ENCODE measurements at regions not wholly inside any gene's neighbourhood (a gene's known extent, or its start where the extent isn't known, plus 50 kb on each side); places are given as distances from the start of the nearest gene placed in this dataset.
"Not testable (repeated sequence)": the region's sequence is repeated elsewhere in the genome, so short reads cannot be mapped to it uniquely, and the experiment has no call there.

GRCh38 chr6:139728876-139729427, 354.5 kb upstream of the CITED2 start:
- H3K36me3 ChIP-seq (ENCODE audit: control insufficient read depth in 1 of 2, insufficient read depth in 2 of 2, low read depth in 1 of 2, low read length in 2 of 2): no peaks in the 10 kb centered on the region
- 93% methylated on average over 4 of the region's 5 CpGs for WGBS
- H2AK5ac ChIP-seq (ENCODE audit: low read length, severe bottlenecking): no peak overlapping the region

GRCh38 chr6:139726272-139726671, 351.8 kb upstream of the CITED2 start:
- not testable (repeated sequence) for H3K79me1 ChIP-seq (replicated peaks; ENCODE audit: low read length, poor library complexity, severe bottlenecking); H3K36me3 ChIP-seq (ENCODE audit: control insufficient read depth in 1 of 2, insufficient read depth in 2 of 2, low read depth in 1 of 2, low read length in 2 of 2)
- over 99% methylated on average over 12 of the region's 23 CpGs for WGBS

More at GRCh38 chr6:139728876-139729427, 354.5 kb upstream of the CITED2 start:
- Histone ChIP-seq H2BK12ac (ENCODE audit: low read length in 2 of 2) (no peak overlapping the region), H3K27me3 (ENCODE audit: control insufficient read depth in 1 of 2, insufficient read depth in 1 of 2, low read length in 2 of 2) (no peaks in the 10 kb centered on the region), H3K18ac (ENCODE audit: low read depth in 1 of 2, low read length in 2 of 2) (no peak overlapping the region), H3K9me3 (ENCODE audit: control insufficient read depth, low read length) (no peaks in the 10 kb centered on the region), H4K91ac (ENCODE audit: low read length) (no peak overlapping the region), H3K4me2 (ENCODE audit: low read length, poor library complexity, severe bottlenecking) (no peak overlapping the region), H3K14ac (ENCODE audit: low read length in 2 of 2) (no peak overlapping the region), H3K23ac (ENCODE audit: low read length in 2 of 2) (no peak overlapping the region), H3K4me1 (ENCODE audit: control insufficient read depth, insufficient read depth, low read depth, low read length) (peaks cover 3% of the 10 kb centered on the region), H2BK5ac (ENCODE audit: low read depth, low read length, poor library complexity, severe bottlenecking) (no peak overlapping the region), H2BK15ac (ENCODE audit: low read depth, poor library complexity, severe bottlenecking) (no peak overlapping the region), H2AFZ (ENCODE audit: low read depth, low read length) (no peak overlapping the region), H4K8ac (ENCODE audit: low read length) (no peak overlapping the region), H3K4me3 (ENCODE audit: insufficient read depth in 1 of 2, low read depth in 1 of 2, low read length in 2 of 2) (no peak overlapping the region), H3K27ac (ENCODE audit: low read length, poor library complexity, severe bottlenecking) (no peak overlapping the region), H3K9ac (ENCODE audit: low read length) (no peak overlapping the region), H3K79me1 (replicated peaks; ENCODE audit: low read length, poor library complexity, severe bottlenecking) (no peaks in the 10 kb centered on the region), H3K4ac (ENCODE audit: low read depth in 1 of 2, low read length in 2 of 2) (no peak overlapping the region), H2BK120ac (ENCODE audit: low read depth, low read length) (no peak overlapping the region)
- no peak for DNase-seq

GRCh38 chr6:139722530-139722929, 348.1 kb upstream of the CITED2 start:
- no peak overlapping the region for H3K14ac ChIP-seq (ENCODE audit: low read length in 2 of 2)
- H3K4me1 ChIP-seq (ENCODE audit: control insufficient read depth, insufficient read depth, low read depth, low read length): no peaks in the 10 kb centered on the region
- H2BK15ac ChIP-seq (ENCODE audit: low read depth, poor library complexity, severe bottlenecking): no peak overlapping the region
- H4K8ac ChIP-seq (ENCODE audit: low read length): no peak overlapping the region
- H3K9ac ChIP-seq (ENCODE audit: low read length): no peak overlapping the region
- H3K36me3 ChIP-seq (ENCODE audit: control insufficient read depth in 1 of 2, insufficient read depth in 2 of 2, low read depth in 1 of 2, low read length in 2 of 2): no peaks in the 10 kb centered on the region
- 100% methylated on average over 1 of the region's 3 CpGs for WGBS
- no peak overlapping the region for H2BK5ac ChIP-seq (ENCODE audit: low read depth, low read length, poor library complexity, severe bottlenecking)
- no peaks in the 10 kb centered on the region for H3K27me3 ChIP-seq (ENCODE audit: control insufficient read depth in 1 of 2, insufficient read depth in 1 of 2, low read length in 2 of 2)
- H3K4me3 ChIP-seq (ENCODE audit: insufficient read depth in 1 of 2, low read depth in 1 of 2, low read length in 2 of 2): no peak overlapping the region
- no peak overlapping the region for H2AFZ ChIP-seq (ENCODE audit: low read depth, low read length)
- H3K4ac ChIP-seq (ENCODE audit: low read depth in 1 of 2, low read length in 2 of 2): no peak overlapping the region
- H3K4me2 ChIP-seq (ENCODE audit: low read length, poor library complexity, severe bottlenecking): no peak overlapping the region
- no peak overlapping the region for H2AK5ac ChIP-seq (ENCODE audit: low read length, severe bottlenecking)
- no peak overlapping the region for H2BK120ac ChIP-seq (ENCODE audit: low read depth, low read length)
- H2BK12ac ChIP-seq (ENCODE audit: low read length in 2 of 2): no peak overlapping the region
- H3K23ac ChIP-seq (ENCODE audit: low read length in 2 of 2): no peak overlapping the region
- no peaks in the 10 kb centered on the region for H3K79me1 ChIP-seq (replicated peaks; ENCODE audit: low read length, poor library complexity, severe bottlenecking)
- no peak overlapping the region for H4K91ac ChIP-seq (ENCODE audit: low read length)
- H3K27ac ChIP-seq (ENCODE audit: low read length, poor library complexity, severe bottlenecking): no peak overlapping the region
- no peaks in the 10 kb centered on the region for H3K9me3 ChIP-seq (ENCODE audit: control insufficient read depth, low read length)
- no peak for DNase-seq
- no peak overlapping the region for H3K18ac ChIP-seq (ENCODE audit: low read depth in 1 of 2, low read length in 2 of 2)

More at GRCh38 chr6:139726272-139726671, 351.8 kb upstream of the CITED2 start:
- not testable (repeated sequence) for H3K4ac ChIP-seq (ENCODE audit: low read depth in 1 of 2, low read length in 2 of 2); H3K4me2 ChIP-seq (ENCODE audit: low read length, poor library complexity, severe bottlenecking); DNase-seq; H3K4me3 ChIP-seq (ENCODE audit: insufficient read depth in 1 of 2, low read depth in 1 of 2, low read length in 2 of 2); H3K9ac ChIP-seq (ENCODE audit: low read length); H2BK5ac ChIP-seq (ENCODE audit: low read depth, low read length, poor library complexity, severe bottlenecking); H2AFZ ChIP-seq (ENCODE audit: low read depth, low read length); H3K27ac ChIP-seq (ENCODE audit: low read length, poor library complexity, severe bottlenecking); H3K23ac ChIP-seq (ENCODE audit: low read length in 2 of 2); H3K18ac ChIP-seq (ENCODE audit: low read depth in 1 of 2, low read length in 2 of 2); H2BK12ac ChIP-seq (ENCODE audit: low read length in 2 of 2); H3K9me3 ChIP-seq (ENCODE audit: control insufficient read depth, low read length); H3K4me1 ChIP-seq (ENCODE audit: control insufficient read depth, insufficient read depth, low read depth, low read length); H2AK5ac ChIP-seq (ENCODE audit: low read length, severe bottlenecking); H4K91ac ChIP-seq (ENCODE audit: low read length); H2BK15ac ChIP-seq (ENCODE audit: low read depth, poor library complexity, severe bottlenecking); H3K14ac ChIP-seq (ENCODE audit: low read length in 2 of 2); H2BK120ac ChIP-seq (ENCODE audit: low read depth, low read length); H3K27me3 ChIP-seq (ENCODE audit: control insufficient read depth in 1 of 2, insufficient read depth in 1 of 2, low read length in 2 of 2); H4K8ac ChIP-seq (ENCODE audit: low read length)

- Histone ChIP-seq H3K4me3 (ENCODE audit: insufficient read depth in 1 of 2, low read depth in 1 of 2, low read length in 2 of 2) (no peak overlapping the region), H2AK5ac (ENCODE audit: low read length, severe bottlenecking) (no peak overlapping the region), H3K18ac (ENCODE audit: low read depth in 1 of 2, low read length in 2 of 2) (peak overlapping the region in 1 of 2 experiments; percentile 18), H2BK12ac (ENCODE audit: low read length in 2 of 2) (no peak overlapping the region), H4K8ac (ENCODE audit: low read length) (no peak overlapping the region), H3K14ac (ENCODE audit: low read length in 2 of 2) (no peak overlapping the region), H3K9me3 (ENCODE audit: control insufficient read depth, low read length) (no peaks in the 10 kb centered on the region), H2BK15ac (ENCODE audit: low read depth, poor library complexity, severe bottlenecking) (no peak overlapping the region), H2BK120ac (ENCODE audit: low read depth, low read length) (no peak overlapping the region), H3K4me2 (ENCODE audit: low read length, poor library complexity, severe bottlenecking) (no peak overlapping the region), H3K27ac (ENCODE audit: low read length, poor library complexity, severe bottlenecking) (no peak overlapping the region), H3K27me3 (ENCODE audit: control insufficient read depth in 1 of 2, insufficient read depth in 1 of 2, low read length in 2 of 2) (no peaks in the 10 kb centered on the region), H3K23ac (ENCODE audit: low read length in 2 of 2) (no peak overlapping the region), H2BK5ac (ENCODE audit: low read depth, low read length, poor library complexity, severe bottlenecking) (no peak overlapping the region), H3K4ac (ENCODE audit: low read depth in 1 of 2, low read length in 2 of 2) (no peak overlapping the region), H3K4me1 (ENCODE audit: control insufficient read depth, insufficient read depth, low read depth, low read length) (no peaks in the 10 kb centered on the region), H3K9ac (ENCODE audit: low read length) (no peak overlapping the region), H3K36me3 (ENCODE audit: control insufficient read depth in 1 of 2, insufficient read depth in 2 of 2, low read depth in 1 of 2, low read length in 2 of 2) (no peaks in the 10 kb centered on the region), H4K91ac (ENCODE audit: low read length) (no peak overlapping the region), H3K79me1 (replicated peaks; ENCODE audit: low read length, poor library complexity, severe bottlenecking) (no peaks in the 10 kb centered on the region), H2AFZ (ENCODE audit: low read depth, low read length) (no peak overlapping the region)
- DNase-seq: no peak
- WGBS: 88% methylated on average over 2 of the region's 3 CpGs
Measured at GRCh38 chr6:139721954-139722353, 347.5 kb upstream of the CITED2 start.
